GM10266 (cell line): ENCODE measurements at regions not wholly inside any gene's neighbourhood (a gene's known extent, or its start where the extent isn't known, plus 50 kb on each side); places are given as distances from the start of the nearest gene placed in this dataset.

Experiments
- DNase-seq: peaks from one replicate; pipeline ENCODE4 v3.0.0; 2012; ENCODE audit errors: extremely low spot score
- CTCF ChIP-seq: IDR thresholded peaks from 2 replicates; pipeline ENCODE4 v1.5.1; 2012; ENCODE audit warnings: mild to moderate bottlenecking, low read depth; ENCODE audit not compliant: control insufficient read depth, insufficient read depth; ENCODE audit errors: missing control alignments

GRCh38 chr13:94950303-94950702, 238.0 kb upstream of the SOX21 start:
- no peak for DNase-seq
- no peak for TF ChIP-seq CTCF

- no peak for TF ChIP-seq CTCF
- no peak for DNase-seq
Measured at GRCh38 chr13:94947965-94948371, 235.6 kb upstream of the SOX21 start.

GRCh38 chr13:94947392-94947791, 235.0 kb upstream of the SOX21 start:
- DNase-seq = no peak
- TF ChIP-seq CTCF = no peak

GRCh38 chr13:94946039-94946438, 233.7 kb upstream of the SOX21 start:
- no peak for TF ChIP-seq CTCF
- DNase-seq = no peak

GRCh38 chr13:94938124-94938523, 225.8 kb upstream of the SOX21 start:
- no peak for TF ChIP-seq CTCF

GRCh38 chr13:94936633-94937032, 224.3 kb upstream of the SOX21 start:
- DNase-seq = no peak
- no peak for TF ChIP-seq CTCF

More at GRCh38 chr13:94938124-94938523, 225.8 kb upstream of the SOX21 start:
- no peak for DNase-seq

- TF ChIP-seq CTCF = no peak
- DNase-seq = no peak
Measured at GRCh38 chr13:94933936-94934335, 221.6 kb upstream of the SOX21 start.
